H1 (cell line): ENCODE measurements at regions not wholly inside any gene's neighbourhood (a gene's known extent, or its start where the extent isn't known, plus 50 kb on each side); places are given as distances from the start of the nearest gene placed in this dataset.

Source experiments
- CTCF ChIA-PET: fragments of 300-600 bp; sonication (Branson Sonifier 250); formaldehyde crosslinking; loops from one replicate; lab custom pipeline; 2021; ENCODE audit not compliant: partially characterized antibody; lab: Charles Lee
- POLR2A ChIA-PET: fragments of 300-600 bp; sonication (Branson Sonifier 250); formaldehyde crosslinking; loops from one replicate; lab custom pipeline; 2021; ENCODE audit warnings: inconsistent platforms; ENCODE audit not compliant: partially characterized antibody; lab: Charles Lee
- DNase-seq, 2 experiments: peaks; one replicate each; pipeline versions ENCODE4 v3.0.0 to v3.0.0-alpha.2; 2010 to 2022; ENCODE audit warnings: low spot score in 2 of 2, low read depth in 1 of 2, mixed read lengths in 1 of 2
- FAIRE-seq: peaks from 2 replicates; lab custom pipeline; 2011; peaks lifted over from hg19 to GRCh38; lab: Jason Lieb, UNC
- H2AFZ ChIP-seq: 2 replicates; pipeline ENCODE4 v1.8.1; 2012; ENCODE audit warnings: low read length, inconsistent platforms
- H2AK5ac ChIP-seq: 2 replicates; pipeline ENCODE4 v1.6.1; 2013; ENCODE audit warnings: low read depth, low read length
- H2BK120ac ChIP-seq: replicated peaks from 2 replicates; pipeline ENCODE3; 2013; ENCODE audit warnings: low read depth, low read length, inconsistent platforms
- H2BK12ac ChIP-seq: 2 replicates; pipeline ENCODE4 v1.6.1; 2013; ENCODE audit warnings: low read depth, low read length
- H2BK15ac ChIP-seq: 2 replicates; pipeline ENCODE4 v1.6.1; 2013; ENCODE audit warnings: low read length
- H2BK20ac ChIP-seq: 2 replicates; pipeline ENCODE4 v1.6.1; 2013; ENCODE audit warnings: low read length
- H2BK5ac ChIP-seq: 2 replicates; pipeline ENCODE4 v1.6.1; 2013; ENCODE audit warnings: low read depth, low read length
- H3K14ac ChIP-seq: 2 replicates; pipeline ENCODE4 v1.6.1; 2013; ENCODE audit warnings: inconsistent platforms; ENCODE audit not compliant: insufficient read length
- H3K18ac ChIP-seq: 2 replicates; pipeline ENCODE4 v1.6.1; 2013; ENCODE audit warnings: low read length; ENCODE audit errors: extremely low read depth
- H3K23ac ChIP-seq: 2 replicates; pipeline ENCODE4 v1.6.1; 2013; ENCODE audit warnings: inconsistent platforms; ENCODE audit not compliant: insufficient read length
- H3K23me2 ChIP-seq: 2 replicates; pipeline ENCODE4 v1.6.1; 2013; ENCODE audit warnings: low read depth, low read length
- H3K27ac ChIP-seq: 2 replicates; pipeline ENCODE4 v1.6.1; 2011; ENCODE audit warnings: low read depth, low read length, inconsistent platforms
- H3K27me3 ChIP-seq, 4 experiments: replicated peaks in 1 of 4; 1 replicate in 1 of 4; 2 replicates in 3 of 4; pipeline versions ENCODE4 v1.6.1 to v1.8.1; 2011 to 2013; ENCODE audit warnings: low read length in 3 of 4, mild to moderate bottlenecking in 3 of 4, inconsistent platforms in 2 of 4, mixed read lengths in 2 of 4, moderate library complexity in 1 of 4; ENCODE audit not compliant: control insufficient read depth in 3 of 4, insufficient read depth in 3 of 4; ENCODE audit errors: extremely low read depth in 1 of 4
- H3K36me3 ChIP-seq, 4 experiments: 2 replicates each; pipeline versions ENCODE4 v1.6.1 to v1.8.1; 2011 to 2013; ENCODE audit warnings: mild to moderate bottlenecking in 4 of 4, low read length in 3 of 4, moderate library complexity in 2 of 4, control low read depth in 1 of 4, inconsistent platforms in 1 of 4; ENCODE audit not compliant: insufficient read depth in 4 of 4, control insufficient read depth in 2 of 4
- H3K4ac ChIP-seq: replicated peaks from 2 replicates; pipeline ENCODE3; 2013; ENCODE audit warnings: low read length, low read depth, mixed read lengths, inconsistent platforms; ENCODE audit not compliant: insufficient read length
- H3K4me1 ChIP-seq, 4 experiments: replicated peaks in 1 of 4; 1 replicate in 1 of 4; 2 replicates in 3 of 4; pipeline versions ENCODE4 v1.6.1 to v1.8.1; 2011 to 2013; ENCODE audit warnings: low read length in 3 of 4, inconsistent platforms in 2 of 4, mixed read lengths in 1 of 4; ENCODE audit not compliant: insufficient read depth in 4 of 4, control insufficient read depth in 3 of 4
- H3K4me2 ChIP-seq, 2 experiments: 2 replicates each; pipeline versions ENCODE4 v1.6.1 to v1.8.1; 2011 to 2013; ENCODE audit warnings: low read depth in 2 of 2, low read length in 2 of 2, control low read depth in 1 of 2, inconsistent platforms in 1 of 2, mild to moderate bottlenecking in 1 of 2; ENCODE audit not compliant: insufficient read depth in 1 of 2
- H3K4me3 ChIP-seq, 4 experiments: fragments of 200-600, 300-600 bp in 1 of 4; sonication (generic), shearing (Covaris generic), sonication (Bioruptor Twin) in 1 of 4; 2 replicates each; pipeline versions ENCODE4 v1.5.1 to v1.8.1; 2011 to 2016; ENCODE audit warnings: low read length in 4 of 4, low read depth in 3 of 4, control low read depth in 2 of 4, inconsistent platforms in 2 of 4, mild to moderate bottlenecking in 2 of 4, mixed read lengths in 1 of 4, moderate library complexity in 1 of 4; ENCODE audit not compliant: insufficient read depth in 2 of 4; ENCODE audit errors: extremely low read depth in 1 of 4
- H3K56ac ChIP-seq: replicated peaks from 2 replicates; pipeline ENCODE3; 2013; ENCODE audit warnings: low read depth, mild to moderate bottlenecking, mixed read lengths, low read length, inconsistent platforms; ENCODE audit not compliant: insufficient read length
- H3K79me1 ChIP-seq: 2 replicates; pipeline ENCODE4 v1.6.1; 2013; ENCODE audit warnings: low read depth, low read length, control low read depth
- H3K79me2 ChIP-seq, 2 experiments: 2 replicates each; pipeline versions ENCODE4 v1.6.1 to v1.8.1; 2012 to 2013; ENCODE audit warnings: low read length in 2 of 2, mild to moderate bottlenecking in 2 of 2, inconsistent platforms in 1 of 2; ENCODE audit not compliant: insufficient read depth in 2 of 2, control insufficient read depth in 1 of 2
- H3K9ac ChIP-seq, 4 experiments: replicated peaks in 1 of 4; 1 replicate in 1 of 4; 2 replicates in 3 of 4; pipeline versions ENCODE4 v1.6.1 to v1.8.1; 2011 to 2013; ENCODE audit warnings: low read depth in 3 of 4, low read length in 3 of 4, control low read depth in 2 of 4, mild to moderate bottlenecking in 2 of 4, moderate library complexity in 2 of 4, inconsistent platforms in 1 of 4; ENCODE audit errors: extremely low read depth in 1 of 4
- H3K9me3 ChIP-seq, 2 experiments: 2 replicates each; pipeline versions ENCODE4 v1.6.1 to v1.8.1; 2012 to 2013; ENCODE audit warnings: mild to moderate bottlenecking in 2 of 2, moderate library complexity in 2 of 2, control low read depth in 1 of 2, inconsistent platforms in 1 of 2, low read depth in 1 of 2, low read length in 1 of 2, mixed read lengths in 1 of 2; ENCODE audit not compliant: insufficient read depth in 2 of 2
- H4K20me1 ChIP-seq, 2 experiments: replicated peaks in 1 of 2; 2 replicates each; pipeline versions ENCODE3 to v1.8.1; 2011 to 2013; ENCODE audit warnings: inconsistent platforms in 2 of 2, low read length in 2 of 2, mild to moderate bottlenecking in 1 of 2; ENCODE audit not compliant: insufficient read depth in 2 of 2, control insufficient read depth in 1 of 2
- H4K5ac ChIP-seq: 2 replicates; pipeline ENCODE4 v1.6.1; 2013; ENCODE audit warnings: low read length, low read depth, mixed read lengths, inconsistent platforms; ENCODE audit not compliant: insufficient read length
- H4K8ac ChIP-seq: 2 replicates; pipeline ENCODE4 v1.8.0; 2013; ENCODE audit warnings: mild to moderate bottlenecking, moderate library complexity, low read length, inconsistent platforms; ENCODE audit not compliant: insufficient read depth; ENCODE audit errors: extremely low read depth
- H4K91ac ChIP-seq: replicated peaks from 2 replicates; pipeline ENCODE3; 2013; ENCODE audit warnings: low read length, mixed read lengths, inconsistent platforms; ENCODE audit not compliant: insufficient read length
- BACH1 ChIP-seq: IDR thresholded peaks from 2 replicates; pipeline ENCODE4 v1.6.1; 2012; ENCODE audit warnings: low read length, improper control_type of control experiment
- BRCA1 ChIP-seq: IDR thresholded peaks from 2 replicates; pipeline ENCODE4 v1.6.1; 2012; ENCODE audit warnings: low read depth, low read length, improper control_type of control experiment
- CEBPB ChIP-seq: IDR thresholded peaks from 2 replicates; pipeline ENCODE4 v1.6.1; 2012; ENCODE audit warnings: low read depth, low read length
- CHD2 ChIP-seq: IDR thresholded peaks from 2 replicates; pipeline ENCODE4 v1.6.1; 2012; ENCODE audit warnings: low read length, improper control_type of control experiment
- CTBP2 ChIP-seq: IDR thresholded peaks from 2 replicates; pipeline ENCODE4 v1.7.0; 2011; ENCODE audit warnings: borderline replicate concordance, mild to moderate bottlenecking, moderate library complexity, mixed read lengths, low read length; ENCODE audit not compliant: insufficient read depth, insufficient read length
- EGR1 ChIP-seq: IDR thresholded peaks from 2 replicates; pipeline ENCODE4 v1.6.1; 2011; ENCODE audit warnings: low read depth, low read length, borderline replicate concordance
- GTF2F1 ChIP-seq: IDR thresholded peaks from 2 replicates; pipeline ENCODE4 v1.6.1; 2012; ENCODE audit warnings: low read depth, low read length, improper control_type of control experiment, borderline replicate concordance
- KDM1A ChIP-seq: fragments of 200-600, 300-600 bp; sonication (generic); IDR thresholded peaks from 2 replicates; pipeline ENCODE4 v1.7.1; 2016; ENCODE audit warnings: mild to moderate bottlenecking, low read length, borderline replicate concordance
- MAFK ChIP-seq: IDR thresholded peaks from 2 replicates; pipeline ENCODE4 v1.6.1; 2012; ENCODE audit warnings: low read depth, mild to moderate bottlenecking, improper control_type of control experiment, low read length
- RAD21 ChIP-seq, 2 experiments: IDR thresholded peaks in 1 of 2; conservative IDR thresholded peaks in 1 of 2; 2 replicates each; pipeline ENCODE4 v1.6.1; 2011; ENCODE audit warnings: low read depth in 2 of 2, low read length in 2 of 2, improper control_type of control experiment in 1 of 2, inconsistent platforms in 1 of 2, mild to moderate bottlenecking in 1 of 2, moderate library complexity in 1 of 2
- SIN3A ChIP-seq, 2 experiments: IDR thresholded peaks in 1 of 2; conservative IDR thresholded peaks in 1 of 2; 2 replicates each; pipeline ENCODE4 v1.6.1; 2011 to 2012; ENCODE audit warnings: low read length in 2 of 2, improper control_type of control experiment in 1 of 2, low read depth in 1 of 2, mild to moderate bottlenecking in 1 of 2
- SP1 ChIP-seq: IDR thresholded peaks from 2 replicates; pipeline ENCODE4 v1.6.1; 2011; ENCODE audit warnings: low read depth, low read length
- TEAD4 ChIP-seq: IDR thresholded peaks from 2 replicates; pipeline ENCODE4 v1.6.1; 2012; ENCODE audit warnings: low read depth, low read length, inconsistent platforms, mixed read lengths
- WGBS, 2 experiments: shearing (Covaris generic) in 1 of 2; methylation state at CpG; one replicate each; pipeline versions ENCODE4 v1.1.6 to v1.1.7; 2013 to 2015; ENCODE audit warnings: low lambda C conversion rate in 2 of 2, mixed read lengths in 2 of 2, inconsistent platforms in 1 of 2, low coverage in 1 of 2, missing lambda C conversion rate in 1 of 2; ENCODE audit not compliant: insufficient replicate concordance in 2 of 2, insufficient coverage in 1 of 2, insufficient read length in 1 of 2; ENCODE audit errors: extremely low coverage in 1 of 2, missing lambda C conversion rate in 1 of 2; 5-methylcytosine and 5-hydroxymethylcytosine counted together
- TF ChIP-seq, protein P1 (sequence below): IDR thresholded peaks from 2 replicates; pipeline ENCODE4 v1.6.1; 2012; ENCODE audit warnings: low read length, inconsistent platforms

DNA sequence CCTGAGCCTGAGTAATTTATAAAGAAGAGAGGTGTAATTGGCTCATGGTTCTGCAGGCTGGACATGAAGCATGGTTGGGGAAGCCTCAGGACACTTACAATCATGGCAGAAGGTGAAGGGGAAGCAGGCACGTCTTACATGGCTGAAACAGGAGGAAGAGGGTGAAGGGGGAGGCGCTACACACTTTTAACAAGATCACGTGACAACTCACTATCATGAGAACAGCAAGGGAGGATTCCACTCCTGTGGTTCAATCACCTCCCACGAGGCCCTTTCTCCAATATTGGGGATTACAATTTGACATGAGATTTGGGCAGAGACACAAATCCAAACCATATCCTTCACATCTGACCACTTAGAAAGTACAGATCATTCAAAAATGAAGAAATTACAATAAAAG is 110.6 kb upstream of the SHISA6 start:
- no peaks in the 10 kb centered on the region for H3K27me3 ChIP-seq
- H3K27ac ChIP-seq: no peak overlapping the region
- H3K4me1 ChIP-seq: no peaks in the 10 kb centered on the region
- H3K9ac ChIP-seq: no peak overlapping the region
- no peak overlapping the region; the same call in 1 of the 2 replicates for H2AFZ ChIP-seq
- H3K36me3 ChIP-seq: no peaks in the 10 kb centered on the region
- H4K8ac ChIP-seq: no peak overlapping the region
- H4K91ac ChIP-seq: no peak overlapping the region
- H2BK120ac ChIP-seq: no peak overlapping the region
- no peak overlapping the region for H3K4ac ChIP-seq
- H4K5ac ChIP-seq: no peak overlapping the region
- no peak overlapping the region for H3K18ac ChIP-seq
- WGBS, 2 experiments: 86% methylated on average over 4 of the region's 4 CpGs; no CpG with 5 or more reads in 1 of the 2 experiments
- DNase-seq: no peak
- no peak overlapping the region for H2BK5ac ChIP-seq
- no peaks in the 10 kb centered on the region for H4K20me1 ChIP-seq
- no peak overlapping the region for H2AK5ac ChIP-seq
- no peak for FAIRE-seq
- H3K14ac ChIP-seq: no peak overlapping the region
- H3K79me2 ChIP-seq: no peaks in the 10 kb centered on the region
- no peak overlapping the region for H3K56ac ChIP-seq
- ChIA-PET POLR2A (no interaction called here), CTCF (no interaction called here)
- no peaks in the 10 kb centered on the region for H3K79me1 ChIP-seq
- H3K23me2 ChIP-seq: no peaks in the 10 kb centered on the region
- no peak overlapping the region for H3K4me3 ChIP-seq
- no peak overlapping the region for H2BK20ac ChIP-seq
- H2BK15ac ChIP-seq: no peak overlapping the region
- H3K23ac ChIP-seq: no peak overlapping the region
- H2BK12ac ChIP-seq: no peak overlapping the region
- no peaks in the 10 kb centered on the region for H3K9me3 ChIP-seq
- no peak overlapping the region for H3K4me2 ChIP-seq
- TF ChIP-seq MAFK (no peak), SIN3A (conservative IDR thresholded peaks at IDR 0.05 in 1 of 2, IDR thresholded peaks at IDR 0.05 in 1 of 2; ENCODE audit: low read depth in 1 of 2, low read length in 2 of 2) (no peak), CHD2 (no peak), RAD21 (IDR thresholded peaks at IDR 0.05 in 1 of 2, conservative IDR thresholded peaks at IDR 0.05 in 1 of 2; ENCODE audit: low read depth in 2 of 2, low read length in 2 of 2) (no peak), GTF2F1 (no peak), TEAD4 (no peak), KDM1A (no peak), CEBPB (no peak), SP1 (no peak), EGR1 (no peak), BRCA1 (no peak), BACH1 (no peak), CTBP2 (no peak)
- TF ChIP-seq, protein P1, sequence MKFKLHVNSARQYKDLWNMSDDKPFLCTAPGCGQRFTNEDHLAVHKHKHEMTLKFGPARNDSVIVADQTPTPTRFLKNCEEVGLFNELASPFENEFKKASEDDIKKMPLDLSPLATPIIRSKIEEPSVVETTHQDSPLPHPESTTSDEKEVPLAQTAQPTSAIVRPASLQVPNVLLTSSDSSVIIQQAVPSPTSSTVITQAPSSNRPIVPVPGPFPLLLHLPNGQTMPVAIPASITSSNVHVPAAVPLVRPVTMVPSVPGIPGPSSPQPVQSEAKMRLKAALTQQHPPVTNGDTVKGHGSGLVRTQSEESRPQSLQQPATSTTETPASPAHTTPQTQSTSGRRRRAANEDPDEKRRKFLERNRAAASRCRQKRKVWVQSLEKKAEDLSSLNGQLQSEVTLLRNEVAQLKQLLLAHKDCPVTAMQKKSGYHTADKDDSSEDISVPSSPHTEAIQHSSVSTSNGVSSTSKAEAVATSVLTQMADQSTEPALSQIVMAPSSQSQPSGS: no peak
